ENCODE measurements at regions not wholly inside any gene's neighbourhood (a gene's known extent, or its start where the extent isn't known, plus 50 kb on each side); places are given as distances from the start of the nearest gene placed in this dataset.

DNA sequence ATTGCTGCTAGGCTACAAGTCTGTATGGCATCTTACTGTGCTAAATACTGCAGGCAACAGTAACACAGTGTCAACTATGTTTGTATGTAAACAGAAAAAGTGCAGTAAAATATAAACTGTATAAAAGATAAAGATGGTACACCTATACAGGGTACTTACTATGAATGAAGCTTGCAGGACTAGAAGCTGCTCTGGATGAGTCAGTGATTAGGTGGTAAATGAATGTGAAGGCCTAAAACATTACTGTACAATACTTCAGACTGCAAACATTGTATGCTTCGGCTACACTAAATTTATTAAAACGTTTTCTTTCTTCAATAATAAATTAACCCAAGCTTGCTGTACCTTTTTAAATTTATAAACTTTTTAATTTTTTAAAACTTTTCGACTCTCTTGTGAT lies 97.1 kb downstream of the HLX start:
- TF ChIP-seq, protein P1, sequence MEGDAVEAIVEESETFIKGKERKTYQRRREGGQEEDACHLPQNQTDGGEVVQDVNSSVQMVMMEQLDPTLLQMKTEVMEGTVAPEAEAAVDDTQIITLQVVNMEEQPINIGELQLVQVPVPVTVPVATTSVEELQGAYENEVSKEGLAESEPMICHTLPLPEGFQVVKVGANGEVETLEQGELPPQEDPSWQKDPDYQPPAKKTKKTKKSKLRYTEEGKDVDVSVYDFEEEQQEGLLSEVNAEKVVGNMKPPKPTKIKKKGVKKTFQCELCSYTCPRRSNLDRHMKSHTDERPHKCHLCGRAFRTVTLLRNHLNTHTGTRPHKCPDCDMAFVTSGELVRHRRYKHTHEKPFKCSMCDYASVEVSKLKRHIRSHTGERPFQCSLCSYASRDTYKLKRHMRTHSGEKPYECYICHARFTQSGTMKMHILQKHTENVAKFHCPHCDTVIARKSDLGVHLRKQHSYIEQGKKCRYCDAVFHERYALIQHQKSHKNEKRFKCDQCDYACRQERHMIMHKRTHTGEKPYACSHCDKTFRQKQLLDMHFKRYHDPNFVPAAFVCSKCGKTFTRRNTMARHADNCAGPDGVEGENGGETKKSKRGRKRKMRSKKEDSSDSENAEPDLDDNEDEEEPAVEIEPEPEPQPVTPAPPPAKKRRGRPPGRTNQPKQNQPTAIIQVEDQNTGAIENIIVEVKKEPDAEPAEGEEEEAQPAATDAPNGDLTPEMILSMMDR (IDR thresholded peaks at IDR 0.05): no peak
- no peak for TF ChIP-seq EZH2 (IDR thresholded peaks at IDR 0.05; ENCODE audit: borderline replicate concordance, insufficient read depth, low read depth, low read length, poor library complexity, severe bottlenecking)

All from B cell (primary cell).